Vagina (tissue), 2 donors: ENCODE measurements at regions not wholly inside any gene's neighbourhood (a gene's known extent, or its start where the extent isn't known, plus 50 kb on each side); places are given as distances from the start of the nearest gene placed in this dataset.

Experiments
- POLR2A ChIP-seq, 2 donors: fragments of 450-650 bp; IDR thresholded peaks; one replicate each; pipeline ENCODE4 v1.6.1; 2017; ENCODE audit warnings: antibody characterized with exemption in 2 of 2, mild to moderate bottlenecking in 2 of 2, moderate library complexity in 2 of 2
- POLR2AphosphoS5 ChIP-seq, 2 donors: sonication (generic); formaldehyde crosslinking; IDR thresholded peaks; one replicate each; pipeline ENCODE4 v1.9.0; 2017; ENCODE audit warnings: antibody characterized with exemption in 2 of 2, mild to moderate bottlenecking in 2 of 2, low read depth in 1 of 2; ENCODE audit not compliant: insufficient read depth in 1 of 2
- TF ChIP-seq, protein P1 (sequence below), 3 experiments: fragments of 450-650 bp in 2 of 3; fragments of 200-600 bp in 1 of 3; sonication (generic) in 1 of 3; IDR thresholded peaks; one replicate each; pipeline ENCODE4 v1.5.1; 2017 to 2019; ENCODE audit warnings: antibody characterized with exemption in 3 of 3, mild to moderate bottlenecking in 2 of 3, moderate library complexity in 2 of 3

GRCh38 chr5:165460911-165461310, 1955.5 kb downstream of the MAT2B start:
- TF ChIP-seq POLR2A (IDR thresholded peaks at IDR 0.05) (no peak), POLR2AphosphoS5 (IDR thresholded peaks at IDR 0.05; ENCODE audit: insufficient read depth in 1 of 2, low read depth in 1 of 2) (no peak)
- TF ChIP-seq, protein P1, sequence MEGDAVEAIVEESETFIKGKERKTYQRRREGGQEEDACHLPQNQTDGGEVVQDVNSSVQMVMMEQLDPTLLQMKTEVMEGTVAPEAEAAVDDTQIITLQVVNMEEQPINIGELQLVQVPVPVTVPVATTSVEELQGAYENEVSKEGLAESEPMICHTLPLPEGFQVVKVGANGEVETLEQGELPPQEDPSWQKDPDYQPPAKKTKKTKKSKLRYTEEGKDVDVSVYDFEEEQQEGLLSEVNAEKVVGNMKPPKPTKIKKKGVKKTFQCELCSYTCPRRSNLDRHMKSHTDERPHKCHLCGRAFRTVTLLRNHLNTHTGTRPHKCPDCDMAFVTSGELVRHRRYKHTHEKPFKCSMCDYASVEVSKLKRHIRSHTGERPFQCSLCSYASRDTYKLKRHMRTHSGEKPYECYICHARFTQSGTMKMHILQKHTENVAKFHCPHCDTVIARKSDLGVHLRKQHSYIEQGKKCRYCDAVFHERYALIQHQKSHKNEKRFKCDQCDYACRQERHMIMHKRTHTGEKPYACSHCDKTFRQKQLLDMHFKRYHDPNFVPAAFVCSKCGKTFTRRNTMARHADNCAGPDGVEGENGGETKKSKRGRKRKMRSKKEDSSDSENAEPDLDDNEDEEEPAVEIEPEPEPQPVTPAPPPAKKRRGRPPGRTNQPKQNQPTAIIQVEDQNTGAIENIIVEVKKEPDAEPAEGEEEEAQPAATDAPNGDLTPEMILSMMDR (IDR thresholded peaks at IDR 0.05) = no peak
